OCI-LY1 (cell line): ENCODE measurements at regions not wholly inside any gene's neighbourhood (a gene's known extent, or its start where the extent isn't known, plus 50 kb on each side); places are given as distances from the start of the nearest gene placed in this dataset.

ENCODE experiments used
- H2AFZ ChIP-seq: fragments of 200-600 bp; sonication (generic), shearing (Covaris generic); 2 replicates; pipeline ENCODE4 v1.6.0; 2014; ENCODE audit warnings: antibody characterized with exemption, mild to moderate bottlenecking, low read length
- H3F3A ChIP-seq: fragments of 200-600 bp; sonication (generic), shearing (Covaris generic); 2 replicates; pipeline ENCODE4 v1.6.0; 2014; ENCODE audit warnings: mild to moderate bottlenecking, antibody characterized with exemption, low read length, moderate library complexity; ENCODE audit not compliant: insufficient read depth
- H3K27ac ChIP-seq: fragments of 200-600 bp; sonication (generic); 2 replicates; pipeline ENCODE4 v1.5.1; 2014; ENCODE audit warnings: low read length, mixed run types, mild to moderate bottlenecking, low read depth; ENCODE audit not compliant: poor library complexity, severe bottlenecking
- H3K27me3 ChIP-seq: fragments of 200-600 bp; sonication (generic); 2 replicates; pipeline ENCODE4 v1.6.0; 2014; ENCODE audit warnings: antibody characterized with exemption, mild to moderate bottlenecking, low read length, moderate library complexity; ENCODE audit not compliant: insufficient read depth
- H3K36me3 ChIP-seq: fragments of 200-600 bp; sonication (generic); 2 replicates; pipeline ENCODE4 v1.6.1; 2014; ENCODE audit warnings: mild to moderate bottlenecking, antibody characterized with exemption, low read length, moderate library complexity, mixed read lengths; ENCODE audit not compliant: insufficient read depth
- H3K4me1 ChIP-seq: fragments of 200-600 bp; sonication (generic); 2 replicates; pipeline ENCODE4 v1.5.1; 2014; ENCODE audit warnings: mild to moderate bottlenecking, low read length, moderate library complexity; ENCODE audit not compliant: insufficient read depth, severe bottlenecking
- H3K4me2 ChIP-seq: fragments of 200-600 bp; sonication (generic), shearing (Covaris generic); 2 replicates; pipeline ENCODE4 v1.6.1; 2014; ENCODE audit warnings: low read length
- H3K4me3 ChIP-seq: fragments of 200-600 bp; sonication (generic); 2 replicates; pipeline ENCODE4 v1.5.1; 2014; ENCODE audit warnings: low read length, low read depth, mild to moderate bottlenecking, mixed read lengths; ENCODE audit not compliant: poor library complexity, severe bottlenecking
- H3K79me2 ChIP-seq: fragments of 200-600 bp; shearing (Covaris generic); 2 replicates; pipeline ENCODE4 v1.6.1; 2016; ENCODE audit warnings: mixed run types, low read length, mixed read lengths; ENCODE audit not compliant: insufficient read depth
- H3K9ac ChIP-seq: fragments of 200-600 bp; sonication (generic), shearing (Covaris generic); 2 replicates; pipeline ENCODE4 v1.6.1; 2014; ENCODE audit warnings: mild to moderate bottlenecking, low read length, mixed read lengths
- H3K9me2 ChIP-seq: fragments of 200-600 bp; sonication (generic), shearing (Covaris generic); 2 replicates; pipeline ENCODE4 v1.6.1; 2014; ENCODE audit warnings: low read depth, mild to moderate bottlenecking, low read length, mixed read lengths
- H3K9me3 ChIP-seq: fragments of 200-600 bp; shearing (Covaris generic); 2 replicates; pipeline ENCODE4 v1.6.1; 2014; ENCODE audit warnings: low read length, mixed read lengths
- H4K20me1 ChIP-seq: fragments of 200-600 bp; sonication (generic), shearing (Covaris generic); 2 replicates; pipeline ENCODE4 v1.6.0; 2016; ENCODE audit warnings: mild to moderate bottlenecking, low read length; ENCODE audit not compliant: insufficient read depth
- CTCF ChIP-seq: fragments of 200-600 bp; sonication (generic), shearing (Covaris generic); IDR thresholded peaks from 2 replicates; pipeline ENCODE4 v1.5.1; 2017; ENCODE audit warnings: mild to moderate bottlenecking, antibody characterized with exemption, low read length, moderate library complexity, mixed read lengths
- EZH2 ChIP-seq: fragments of 200-600 bp; sonication (generic), shearing (Covaris generic); IDR thresholded peaks from 2 replicates; pipeline ENCODE4 v1.8.0; 2017; ENCODE audit warnings: borderline replicate concordance, mixed run types, mild to moderate bottlenecking, antibody characterized with exemption, low read length, moderate library complexity, mixed read lengths

- Histone ChIP-seq H3K4me1 (no peaks in the 10 kb centered on the region), H3K36me3 (no peaks in the 10 kb centered on the region), H3K27me3 (no peaks in the 10 kb centered on the region), H3K27ac (no peak overlapping the region), H3K79me2 (no peaks in the 10 kb centered on the region), H3K9me2 (no peaks in the 10 kb centered on the region), H4K20me1 (no peaks in the 10 kb centered on the region), H3F3A (no peaks in the 10 kb centered on the region), H3K4me2 (no peak overlapping the region), H3K4me3 (no peak overlapping the region), H3K9ac (no peak overlapping the region), H2AFZ (no peak overlapping the region), H3K9me3 (no peaks in the 10 kb centered on the region)
- no peak for TF ChIP-seq CTCF
- TF ChIP-seq EZH2 = no peak
These were observed 1573.6 kb downstream of the TECRL start for GRCh38 chr4:62835631-62836030.

- Histone ChIP-seq H3K27ac (no peak overlapping the region), H3K36me3 (no peaks in the 10 kb centered on the region), H3K4me3 (no peak overlapping the region), H3K9me3 (no peaks in the 10 kb centered on the region), H3K9ac (no peak overlapping the region), H3K79me2 (no peaks in the 10 kb centered on the region), H2AFZ (no peak overlapping the region), H3K4me1 (no peaks in the 10 kb centered on the region), H4K20me1 (no peaks in the 10 kb centered on the region), H3K27me3 (no peaks in the 10 kb centered on the region), H3K4me2 (no peak overlapping the region), H3F3A (no peaks in the 10 kb centered on the region), H3K9me2 (no peaks in the 10 kb centered on the region)
- TF ChIP-seq EZH2 (no peak), CTCF (no peak)
These were observed 1586.9 kb downstream of the TECRL start for GRCh38 chr4:62822306-62822705.

GRCh38 chr4:62816566-62816965, 1592.7 kb downstream of the TECRL start:
- Histone ChIP-seq H3K9ac (no peak overlapping the region), H3K4me2 (no peak overlapping the region), H3K27ac (no peak overlapping the region), H3K4me1 (no peaks in the 10 kb centered on the region), H2AFZ (no peak overlapping the region), H3K79me2 (no peaks in the 10 kb centered on the region), H4K20me1 (no peaks in the 10 kb centered on the region), H3K27me3 (no peaks in the 10 kb centered on the region), H3K9me2 (no peaks in the 10 kb centered on the region), H3F3A (no peaks in the 10 kb centered on the region), H3K4me3 (no peak overlapping the region), H3K36me3 (no peaks in the 10 kb centered on the region), H3K9me3 (no peaks in the 10 kb centered on the region)
- TF ChIP-seq CTCF (no peak), EZH2 (no peak)
